Neural progenitor cell (in vitro differentiated cells): ENCODE measurements at regions not wholly inside any gene's neighbourhood (a gene's known extent, or its start where the extent isn't known, plus 50 kb on each side); places are given as distances from the start of the nearest gene placed in this dataset.

Experiments
- CTCF ChIP-seq: fragments of 200-600 bp; sonication (generic); IDR thresholded peaks from 2 replicates; pipeline ENCODE4 v1.5.1; 2017; ENCODE audit warnings: antibody characterized with exemption, mild to moderate bottlenecking
- EZH2phosphoT487 ChIP-seq: fragments of 200-600 bp; sonication (generic); IDR thresholded peaks from 2 replicates; pipeline ENCODE4 v1.6.1; 2017; ENCODE audit warnings: antibody characterized with exemption

- TF ChIP-seq EZH2phosphoT487 = no peak
- no peak for TF ChIP-seq CTCF
Observed at GRCh38 chr10:130767116-130767730, 544.3 kb downstream of the TCERG1L start.
